GM21360 (cell line): ENCODE measurements at regions not wholly inside any gene's neighbourhood (a gene's known extent, or its start where the extent isn't known, plus 50 kb on each side); places are given as distances from the start of the nearest gene placed in this dataset.
"Not testable (repeated sequence)": the region's sequence is repeated elsewhere in the genome, so short reads cannot be mapped to it uniquely, and the experiment has no call there.

Experiments
- ATAC-seq: cut with Tn5 transposase; IDR thresholded peaks from one replicate; pipeline ENCODE4 v1.9.1; 2021; ENCODE audit warnings: mild to moderate bottlenecking, moderate library complexity; ENCODE audit not compliant: unreplicated experiment

DNA sequence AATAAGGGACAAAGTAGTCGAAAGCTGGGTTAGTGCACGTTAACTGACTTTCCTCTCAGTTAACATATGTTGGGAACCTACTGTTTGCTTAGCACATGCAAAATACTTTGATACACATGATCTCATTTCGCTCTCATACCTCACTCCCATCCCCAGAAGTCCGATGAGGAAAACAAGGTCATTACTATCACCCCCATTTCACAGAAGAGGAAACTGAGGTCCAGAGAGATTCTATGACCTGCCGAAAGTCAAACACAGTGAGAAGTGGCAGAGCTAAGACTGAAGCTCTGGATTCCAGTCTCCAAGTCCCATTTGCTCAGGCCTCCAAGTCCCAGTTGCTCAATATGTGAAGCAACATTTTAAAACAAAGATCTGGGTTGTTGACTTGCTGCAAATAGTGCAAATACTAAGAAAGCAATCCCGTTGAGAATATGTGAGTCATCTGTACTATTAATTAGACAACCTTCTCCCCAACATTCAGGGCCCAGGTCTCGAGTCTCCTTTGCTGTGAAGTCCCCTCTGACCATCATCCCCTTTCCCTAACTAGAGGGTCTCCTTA, 170.6 kb upstream of the PWP1 start:
- no peak for ATAC-seq

DNA sequence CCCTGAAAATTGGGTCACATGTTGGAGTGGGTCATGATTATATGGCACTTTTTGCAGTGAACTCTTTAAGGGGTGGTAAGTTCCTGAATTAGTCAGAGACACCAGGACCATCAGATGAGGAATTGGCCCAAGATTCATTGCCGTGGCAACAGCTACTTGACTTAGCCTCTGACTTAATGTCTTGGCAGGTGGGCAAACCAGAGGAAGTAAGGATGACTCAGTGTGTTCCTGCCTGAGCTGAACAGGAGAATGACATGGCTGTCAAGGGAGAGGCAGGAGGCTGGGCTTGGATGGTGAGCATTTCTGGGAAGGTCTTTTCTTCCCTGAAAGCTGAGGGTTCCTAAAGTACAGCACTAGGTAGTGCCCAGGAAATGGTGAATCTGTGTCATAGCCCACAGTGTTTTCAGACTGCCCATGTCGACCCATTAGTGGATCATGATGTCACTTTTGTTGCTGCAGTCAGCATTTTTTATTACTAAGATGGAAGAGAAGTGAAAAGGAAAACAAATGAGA, 170.1 kb upstream of the PWP1 start:
- no peak for ATAC-seq

DNA sequence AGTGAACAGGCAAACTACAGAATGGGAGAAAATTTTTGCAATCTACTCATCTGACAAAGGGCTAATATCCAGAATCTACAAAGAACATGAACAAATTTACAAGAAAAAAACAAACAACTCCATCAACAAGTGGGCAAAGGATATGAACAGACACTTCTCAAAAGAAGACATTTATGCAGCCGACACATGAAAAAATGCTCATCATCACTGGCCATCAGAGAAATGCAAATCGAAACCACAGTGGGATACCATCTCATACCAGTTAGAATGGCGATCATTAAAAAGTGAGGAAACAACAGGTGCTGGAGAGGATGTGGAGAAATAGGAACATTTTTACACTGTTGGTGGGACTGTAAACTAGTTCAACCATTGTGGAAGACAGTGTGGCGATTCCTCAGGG, 167.8 kb upstream of the PWP1 start:
- not testable (repeated sequence) for ATAC-seq

DNA sequence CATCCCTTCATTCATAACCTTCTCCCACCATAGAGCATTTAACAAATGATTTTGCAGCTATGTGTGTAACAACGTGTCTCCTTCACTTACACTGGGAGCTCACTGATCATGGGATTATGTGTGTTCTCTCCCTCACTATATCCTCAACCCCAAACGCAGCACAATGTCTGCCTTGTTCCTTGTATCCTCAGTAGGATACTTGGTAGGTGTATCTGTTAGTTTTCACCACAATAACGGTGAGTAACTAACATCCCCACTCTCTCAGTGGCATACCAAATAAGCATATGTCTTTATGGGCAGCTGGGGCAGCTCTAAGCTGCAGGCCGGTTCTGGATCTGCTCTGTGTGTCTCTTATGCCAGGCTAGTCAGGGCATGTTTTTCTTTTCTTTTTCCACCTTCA, 166.7 kb upstream of the PWP1 start:
- ATAC-seq = no peak

DNA sequence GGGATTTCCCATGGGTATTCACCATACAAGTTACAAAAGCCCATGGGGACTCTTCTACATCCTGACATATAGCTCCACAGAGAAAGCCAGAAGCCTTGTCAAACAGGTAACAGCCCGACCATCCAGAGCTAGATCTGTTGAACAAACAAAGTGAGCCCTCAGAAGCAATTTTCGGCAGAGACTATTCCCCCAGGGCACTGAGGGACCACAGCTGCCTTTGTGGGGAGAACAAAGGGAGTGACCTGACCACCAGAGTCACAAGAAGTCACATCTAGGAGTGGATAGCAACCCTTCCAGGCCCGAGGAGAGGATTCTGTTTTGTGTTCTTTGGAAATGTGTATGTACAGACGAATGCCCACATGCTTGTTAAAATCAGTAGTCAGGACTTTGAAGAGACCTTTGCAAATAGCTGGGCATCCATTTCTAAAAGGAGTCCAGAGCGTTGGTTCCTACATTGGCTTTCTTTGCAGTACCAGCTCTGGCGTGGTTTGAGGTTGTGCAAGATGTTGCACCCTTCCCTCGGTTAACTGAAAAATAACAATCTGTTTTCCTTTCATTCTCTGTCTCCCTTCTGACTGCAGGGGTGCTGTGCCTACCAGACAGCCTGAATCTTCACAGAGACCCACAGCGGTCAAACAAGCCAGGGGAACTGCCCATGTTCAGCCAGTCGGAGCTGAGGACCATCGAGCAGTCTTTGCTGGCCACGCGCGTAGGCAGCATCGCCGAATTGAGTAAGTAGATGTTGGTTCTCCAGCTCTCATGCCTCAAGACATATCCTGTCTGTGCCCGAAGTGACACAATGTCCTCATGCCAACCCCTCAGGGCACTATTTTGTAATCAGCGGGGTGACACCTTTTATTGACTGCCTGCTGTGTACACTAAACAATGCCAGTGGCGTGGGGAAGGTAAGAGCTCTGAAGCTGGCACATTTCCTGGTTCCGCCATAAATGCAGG, 165.4 kb upstream of the PWP1 start:
- no peak for ATAC-seq

DNA sequence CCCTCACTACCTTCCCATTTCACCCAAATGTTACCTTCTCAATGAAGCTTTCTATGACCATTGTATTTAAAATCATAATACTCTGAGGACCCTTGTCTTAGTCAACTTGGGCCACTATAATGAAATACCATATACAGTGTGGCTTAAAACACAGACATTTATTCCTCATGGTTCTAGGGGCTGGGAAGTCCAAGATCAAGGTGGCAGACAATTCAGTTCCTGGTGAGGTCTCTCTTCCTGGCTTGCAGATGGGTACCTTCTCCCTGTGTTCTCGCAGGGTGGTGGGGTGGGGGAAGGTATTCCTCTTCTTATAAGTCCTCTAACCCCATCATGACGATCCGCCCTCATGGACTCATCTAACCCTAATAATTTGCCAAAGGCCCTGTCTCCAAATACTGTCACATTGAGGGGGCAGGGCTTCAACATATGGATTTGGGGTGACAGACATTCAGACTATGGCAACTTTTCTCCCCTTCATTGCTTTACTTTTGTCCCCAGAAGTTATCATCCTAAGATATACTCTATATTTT, 163.7 kb upstream of the PWP1 start:
- no peak for ATAC-seq

DNA sequence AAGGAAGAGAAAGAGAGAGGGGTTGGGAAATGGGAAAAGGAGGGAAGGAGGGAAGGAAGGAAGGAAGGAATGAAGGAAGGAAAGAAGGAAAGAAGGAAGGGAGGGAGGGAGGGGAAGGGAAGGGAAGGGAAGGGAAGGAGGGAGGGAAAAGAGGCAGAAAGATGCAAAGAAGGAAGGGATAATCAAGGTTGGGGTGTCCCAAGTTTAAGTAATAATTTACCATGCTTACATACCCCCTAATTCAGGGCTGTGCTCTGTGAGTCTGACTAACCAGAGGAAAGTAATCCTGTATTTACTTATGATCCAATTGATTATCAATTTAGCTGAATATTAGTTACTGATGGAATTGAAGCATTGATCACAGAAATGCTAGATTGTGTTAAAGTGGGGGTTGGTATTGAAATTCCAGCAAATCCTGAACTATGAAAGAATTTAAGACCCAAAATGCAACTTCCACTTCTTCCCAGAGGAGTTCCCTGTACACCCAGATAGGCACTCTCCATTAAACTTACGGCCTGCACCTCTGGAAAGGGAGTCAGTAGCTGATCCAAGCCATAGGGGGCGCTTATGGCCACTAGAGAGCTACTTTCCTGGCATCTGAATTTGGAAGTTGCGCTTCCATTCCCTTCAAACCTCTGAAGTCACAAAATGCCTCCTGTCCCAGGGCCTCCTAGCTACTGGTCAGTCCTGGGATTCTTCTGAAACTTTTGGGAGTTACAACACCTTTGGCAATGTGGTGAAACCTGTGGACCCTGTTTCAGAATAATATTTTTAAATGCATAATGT, 162.7 kb upstream of the PWP1 start:
- ATAC-seq = no peak

DNA sequence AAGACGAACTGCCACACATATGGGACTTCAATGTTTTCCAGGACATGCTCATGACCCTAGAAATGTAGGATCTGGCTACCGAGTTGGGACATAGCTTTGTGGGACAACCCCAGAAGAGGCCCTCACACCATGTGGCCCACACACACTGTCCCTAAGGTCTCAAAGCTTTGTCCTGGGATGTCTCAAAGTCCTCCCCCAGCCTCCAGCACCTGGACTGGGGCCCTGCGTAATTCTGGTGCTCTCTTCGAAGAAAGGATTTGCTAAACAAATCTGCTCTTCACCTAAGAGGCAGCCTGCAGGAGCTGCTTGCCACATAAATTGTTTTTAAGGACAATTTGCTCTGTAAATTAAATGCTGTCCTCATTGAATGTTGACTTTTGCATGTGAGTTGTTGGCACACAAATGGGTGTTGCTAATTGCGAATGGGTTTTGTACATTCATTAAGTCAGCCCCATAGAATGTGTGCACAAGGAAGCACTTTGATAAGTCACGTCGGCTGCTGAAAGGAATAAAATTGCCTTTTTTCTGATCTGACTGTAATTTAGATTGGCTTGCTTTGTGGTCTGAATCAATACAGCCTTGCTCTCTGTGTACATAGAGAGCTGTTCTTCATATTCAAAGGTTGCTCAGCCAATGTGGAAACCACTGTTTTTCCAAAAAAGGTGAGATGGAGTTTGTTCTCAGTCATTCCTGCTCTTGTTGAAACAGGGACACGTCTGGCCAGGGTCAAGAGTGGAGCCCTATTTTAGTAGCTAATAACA, 161.6 kb upstream of the PWP1 start:
- ATAC-seq = no peak

DNA sequence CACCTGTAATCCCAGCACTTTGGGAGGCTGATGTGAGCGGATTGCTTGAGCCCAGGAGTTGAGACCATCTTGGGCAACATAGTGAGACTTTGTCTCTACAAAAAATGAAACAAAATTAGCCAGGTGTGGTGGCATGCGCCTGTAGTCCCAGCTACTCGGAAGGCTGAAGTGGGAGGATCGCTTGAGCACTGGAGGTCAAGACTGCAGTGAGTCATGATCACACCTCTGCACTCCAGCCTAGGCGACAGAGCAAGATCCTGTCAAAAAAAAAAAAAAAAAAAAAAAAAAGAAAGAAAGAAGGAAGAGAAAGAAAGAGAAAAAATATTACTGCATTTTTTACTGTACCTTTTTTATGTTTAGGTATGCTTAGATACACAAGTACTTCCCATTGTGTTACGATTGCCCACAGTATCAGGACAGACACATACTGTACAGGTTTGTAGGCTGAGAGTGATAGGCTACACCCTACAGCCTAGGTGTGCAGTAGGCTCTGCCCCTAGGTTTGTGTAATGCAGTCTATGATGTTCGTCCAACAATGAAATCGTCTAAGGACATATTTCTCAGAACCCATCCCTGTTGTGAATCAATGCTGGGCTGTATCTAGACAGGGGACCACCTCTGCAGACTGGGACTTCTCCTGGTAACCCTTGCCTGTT, 160.4 kb upstream of the PWP1 start:
- no peak for ATAC-seq

DNA sequence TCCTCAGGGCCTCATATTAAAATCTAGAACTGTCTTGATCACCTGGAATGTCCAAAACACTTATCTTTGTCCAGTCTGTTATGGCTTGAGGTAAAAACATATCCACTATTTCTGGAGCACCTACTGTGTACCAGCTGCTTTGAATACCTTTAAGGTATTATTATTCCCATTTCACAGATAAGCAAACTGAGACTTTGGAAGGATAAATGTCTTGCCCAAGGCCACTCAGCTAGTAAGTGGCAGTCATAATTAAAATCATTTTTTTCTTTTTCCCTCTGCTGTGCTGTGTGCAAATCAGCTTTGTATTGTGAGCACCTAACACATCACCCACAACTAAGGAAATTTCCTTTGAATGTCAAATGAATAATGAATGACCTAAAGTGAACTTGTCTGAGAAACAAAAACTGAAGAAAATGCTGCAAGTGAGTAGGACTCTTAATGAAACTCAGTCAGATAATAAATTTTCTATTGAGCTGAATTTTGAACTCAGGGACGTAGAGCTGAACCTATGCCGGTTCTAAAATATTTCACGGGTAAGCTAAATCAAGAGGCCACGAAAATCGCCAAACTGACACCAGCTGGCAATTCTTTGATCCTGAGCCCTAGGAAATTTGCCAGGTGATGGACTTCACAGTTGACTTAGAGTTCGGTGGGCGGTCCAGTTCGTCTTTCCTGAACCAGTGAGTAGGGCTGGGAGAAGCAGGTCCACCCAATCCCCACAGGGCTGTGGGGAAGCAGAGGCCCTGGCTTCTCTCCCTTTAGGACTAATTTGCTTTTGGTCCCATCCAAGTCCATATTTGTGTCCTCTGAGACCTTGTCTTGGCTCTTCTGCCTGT, 159.7 kb upstream of the PWP1 start:
- no peak for ATAC-seq

DNA sequence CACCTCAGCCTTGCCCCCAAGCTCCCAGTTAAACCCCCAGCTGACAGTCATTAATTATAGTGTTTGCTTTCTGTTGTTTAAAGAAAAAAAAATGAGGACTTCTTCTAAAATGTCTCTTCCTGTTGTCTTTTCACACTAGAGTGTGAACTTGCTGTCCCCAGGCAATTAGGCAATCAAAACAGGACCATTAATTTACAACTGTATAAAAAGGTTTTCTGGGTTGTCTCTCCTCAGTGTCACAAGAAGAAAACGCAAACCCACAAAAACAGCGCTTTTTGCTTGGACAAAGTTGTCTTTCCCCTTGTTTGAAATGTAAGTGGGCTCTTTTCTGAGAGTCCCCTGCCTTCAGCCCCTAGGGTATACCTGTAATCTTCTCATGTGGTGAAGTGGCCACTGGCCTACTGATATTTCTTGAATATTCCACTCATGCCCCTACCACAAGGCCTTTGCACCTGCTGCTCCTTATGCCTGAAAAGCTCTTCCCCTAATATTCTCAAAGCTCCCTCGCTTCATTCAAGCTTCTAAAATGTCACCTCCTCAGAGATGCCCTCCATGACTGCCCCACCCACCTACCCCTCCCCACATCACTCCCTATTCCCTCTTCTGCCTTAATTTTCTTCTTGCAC, 158.9 kb upstream of the PWP1 start:
- no peak for ATAC-seq

DNA sequence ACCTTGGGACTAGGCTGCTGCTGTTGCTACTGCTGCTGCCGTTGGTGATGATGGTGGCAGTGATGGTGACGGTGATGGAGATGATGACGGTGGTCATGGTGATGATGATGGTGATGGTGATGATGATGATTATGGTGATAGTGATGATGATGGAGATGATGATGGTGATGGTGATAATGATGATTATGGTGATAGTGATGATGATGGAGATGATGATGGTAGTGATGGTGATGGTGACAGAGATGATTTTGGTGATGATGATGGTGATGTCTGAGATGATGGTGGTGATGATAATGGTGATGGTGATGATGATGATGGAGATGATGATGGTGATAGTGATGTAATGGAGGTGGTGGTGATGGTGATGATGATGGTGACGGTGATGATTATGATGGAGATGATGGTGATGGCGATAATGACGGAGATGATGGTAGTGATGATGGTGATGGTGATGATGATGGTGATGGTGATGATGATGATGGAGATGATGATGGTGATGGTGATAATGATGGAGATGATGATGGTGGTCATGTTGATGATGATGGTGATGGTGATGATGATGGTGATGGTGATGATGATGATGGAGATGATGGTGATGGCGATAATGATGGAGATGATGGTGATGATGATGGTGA, 156.8 kb upstream of the PWP1 start:
- ATAC-seq = no peak

DNA sequence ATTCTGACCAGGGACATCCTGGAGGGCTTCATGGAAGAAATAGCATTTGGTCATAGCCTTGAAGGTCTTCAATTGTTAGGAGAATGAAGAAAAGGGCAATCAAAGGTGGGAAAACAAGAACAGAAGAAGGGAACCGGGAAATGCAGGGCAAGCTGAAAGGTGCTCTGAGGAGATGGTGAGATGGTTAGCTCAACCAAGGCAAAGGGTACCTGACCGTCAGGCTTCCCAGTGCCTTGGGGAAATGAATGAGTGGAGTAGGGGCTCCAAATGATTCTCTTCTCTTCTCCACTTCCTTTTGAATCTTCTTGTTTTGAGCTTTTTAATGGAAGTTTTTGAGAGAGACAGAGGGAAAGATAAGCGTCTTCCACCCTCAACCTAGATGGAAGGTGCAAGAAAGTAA, 155.6 kb upstream of the PWP1 start:
- ATAC-seq = no peak

DNA sequence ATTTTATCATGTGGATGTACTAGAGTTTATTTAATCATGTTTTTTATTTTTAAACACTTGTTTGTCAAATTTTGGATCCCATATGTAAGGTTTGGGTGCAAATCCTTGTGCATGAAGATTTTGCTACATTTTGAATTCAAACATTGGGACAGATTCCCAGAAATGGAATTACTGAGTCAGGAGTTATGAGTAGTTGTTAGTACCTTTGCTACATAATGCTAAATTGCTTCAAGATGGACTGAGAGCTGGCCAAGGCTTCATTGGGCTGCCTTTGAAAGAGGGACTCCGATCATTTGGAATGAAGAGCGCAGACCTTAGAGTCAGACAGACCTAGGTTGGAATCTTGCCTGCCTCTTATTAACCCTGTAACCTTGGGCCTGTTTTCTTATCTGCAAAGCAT, 154.9 kb upstream of the PWP1 start:
- ATAC-seq = no peak

DNA sequence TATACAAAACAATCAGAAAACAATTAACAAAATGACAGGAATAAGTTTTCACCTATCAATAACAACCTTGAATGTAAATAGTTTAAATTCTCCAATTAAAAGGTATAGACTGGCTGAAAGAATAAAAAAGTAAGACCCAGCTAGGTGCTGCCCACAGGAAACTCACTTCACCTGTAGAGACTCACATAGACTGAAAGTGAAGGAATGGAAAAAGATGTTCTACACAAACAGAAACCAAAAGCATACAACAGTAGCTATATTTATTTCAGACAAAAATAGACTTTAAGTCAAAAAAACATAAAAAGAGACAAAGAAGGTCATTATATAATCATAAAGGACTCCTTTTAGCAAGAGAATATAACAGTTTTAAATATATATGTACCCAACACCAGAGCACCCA, 152.4 kb upstream of the PWP1 start:
- peak; percentile 77 for ATAC-seq

DNA sequence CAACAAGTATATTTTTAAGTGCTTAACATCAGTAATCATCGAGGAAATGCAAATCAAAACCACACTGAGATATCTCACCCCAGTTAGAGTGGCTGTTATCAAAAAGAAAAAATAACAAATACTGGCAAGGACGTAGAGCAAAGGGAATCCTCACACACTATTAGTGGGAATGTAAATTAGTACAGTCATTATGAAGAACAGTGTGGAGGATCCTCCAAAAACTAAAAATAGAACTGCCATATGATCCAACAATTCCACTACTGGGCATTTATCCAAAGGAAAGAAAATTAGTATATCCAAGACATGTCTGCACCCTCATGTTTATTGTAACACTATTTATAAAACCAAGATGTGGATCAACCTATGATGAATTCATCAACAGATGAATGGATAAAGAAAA, 149.0 kb upstream of the PWP1 start:
- ATAC-seq = no peak

DNA sequence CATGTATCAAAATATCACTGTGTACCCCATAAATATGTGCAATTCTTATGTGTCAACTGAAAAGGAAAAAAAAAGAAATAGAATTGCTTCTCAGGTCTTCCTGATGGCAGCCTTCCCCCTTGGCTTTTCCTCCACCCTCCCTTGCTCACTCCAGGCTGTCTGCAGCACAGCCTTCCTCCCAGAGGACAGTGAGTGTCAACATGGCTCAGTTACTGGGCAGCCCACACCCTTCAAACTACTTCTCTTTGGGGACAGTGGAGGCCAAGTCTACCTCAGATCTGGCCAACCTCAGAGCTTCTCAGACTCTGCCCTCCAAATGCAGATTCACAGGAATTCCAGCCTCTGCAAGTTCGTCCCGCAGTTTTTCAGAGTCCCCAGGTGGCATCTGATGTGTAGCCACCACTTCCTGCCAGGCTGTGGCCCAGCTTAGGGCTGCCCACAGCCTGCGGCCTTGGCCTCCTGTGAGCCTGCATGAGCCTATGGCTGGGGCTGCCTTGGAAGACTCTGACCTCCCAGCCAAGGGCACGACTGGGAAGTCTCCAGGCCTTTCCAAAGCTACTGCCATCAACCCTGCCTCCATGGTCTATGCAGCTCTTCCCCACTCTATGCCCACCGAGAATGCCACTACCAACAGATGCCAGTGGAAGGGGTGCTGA, 148.0 kb upstream of the PWP1 start:
- ATAC-seq = no peak
